ENCODE measurements at regions not wholly inside any gene's neighbourhood (a gene's known extent, or its start where the extent isn't known, plus 50 kb on each side); places are given as distances from the start of the nearest gene placed in this dataset.

- Histone ChIP-seq H3K27me3 (no peaks in the 10 kb centered on the region), H3K36me3 (no peaks in the 10 kb centered on the region), H3K27ac (replicated peaks in 1 of 4) (no peak overlapping the region), H3K4me3 (no peak overlapping the region), H3K4me1 (no peaks in the 10 kb centered on the region), H3K9me3 (no peaks in the 10 kb centered on the region)
- no peak for DNase-seq (ENCODE audit: extremely low spot score)
- intact Hi-C loops (cut with DNase I): no loop called here
- TF ChIP-seq EP300 (IDR thresholded peaks at IDR 0.05): no peak
- no peak for TF ChIP-seq POLR2A (IDR thresholded peaks at IDR 0.05; ENCODE audit: low read depth)
- TF ChIP-seq CTCF (IDR thresholded peaks at IDR 0.05): no peak
- TF ChIP-seq POLR2AphosphoS5 (IDR thresholded peaks at IDR 0.05): no peak
- 100% methylated on average over 3 of the region's 3 CpGs for WGBS
Measured at GRCh38 chr20:11814267-11814666, 103.4 kb upstream of the BTBD3 start.

- no peak for DNase-seq (ENCODE audit: extremely low spot score)
- H3K9me3 ChIP-seq: no peaks in the 10 kb centered on the region
- WGBS: 95% methylated on average over 1 of the region's 1 CpG
- TF ChIP-seq CTCF (IDR thresholded peaks at IDR 0.05) (no peak), POLR2A (IDR thresholded peaks at IDR 0.05; ENCODE audit: low read depth) (no peak), POLR2AphosphoS5 (IDR thresholded peaks at IDR 0.05) (no peak), EP300 (IDR thresholded peaks at IDR 0.05) (no peak)
- peaks cover 0 to 14% (median 14%) of the 10 kb centered on the region in 4 donors for H3K4me1 ChIP-seq
- intact Hi-C loops (cut with DNase I): no loop called here
- no peak overlapping the region for H3K27ac ChIP-seq (replicated peaks in 1 of 4)
- H3K27me3 ChIP-seq: no peaks in the 10 kb centered on the region
- H3K36me3 ChIP-seq: no peaks in the 10 kb centered on the region
- no peak overlapping the region for H3K4me3 ChIP-seq
Measured at GRCh38 chr20:11820838-11821237, 96.9 kb upstream of the BTBD3 start.

- DNase-seq (ENCODE audit: extremely low spot score): no peak
- Histone ChIP-seq H3K27me3 (no peaks in the 10 kb centered on the region), H3K27ac (replicated peaks in 1 of 4) (no peak overlapping the region), H3K4me1 (peaks cover 0 to 14% (median 14%) of the 10 kb centered on the region in 4 donors), H3K4me3 (no peak overlapping the region), H3K9me3 (no peaks in the 10 kb centered on the region), H3K36me3 (no peaks in the 10 kb centered on the region)
- intact Hi-C loops (cut with DNase I): no loop called here
- no peak for TF ChIP-seq POLR2AphosphoS5 (IDR thresholded peaks at IDR 0.05)
- no peak for TF ChIP-seq EP300 (IDR thresholded peaks at IDR 0.05)
- TF ChIP-seq CTCF (IDR thresholded peaks at IDR 0.05): no peak
- no peak for TF ChIP-seq POLR2A (IDR thresholded peaks at IDR 0.05; ENCODE audit: low read depth)
- WGBS: 13% methylated on average over 2 of the region's 2 CpGs
Measured at GRCh38 chr20:11822540-11822794, 95.2 kb upstream of the BTBD3 start.

GRCh38 chr20:11826334-11826733, 91.4 kb upstream of the BTBD3 start:
- TF ChIP-seq POLR2A (IDR thresholded peaks at IDR 0.05; ENCODE audit: low read depth) (no peak), EP300 (IDR thresholded peaks at IDR 0.05) (no peak), CTCF (IDR thresholded peaks at IDR 0.05) (no peak), POLR2AphosphoS5 (IDR thresholded peaks at IDR 0.05) (no peak)
- DNase-seq (ENCODE audit: extremely low spot score): no peak
- intact Hi-C loops (cut with DNase I): no loop called here
- Histone ChIP-seq H3K4me3 (no peak overlapping the region), H3K27me3 (peaks cover 0 to 3% (median 0%) of the 10 kb centered on the region in 4 donors), H3K9me3 (no peaks in the 10 kb centered on the region), H3K4me1 (peaks cover 0 to 14% (median 14%) of the 10 kb centered on the region in 4 donors), H3K27ac (replicated peaks in 1 of 4) (no peak overlapping the region), H3K36me3 (no peaks in the 10 kb centered on the region)
- WGBS: 66% methylated on average over 4 of the region's 4 CpGs

GRCh38 chr20:11832397-11832796, 85.3 kb upstream of the BTBD3 start:
- intact Hi-C loops (cut with DNase I): no loop called here
- 78% methylated on average over 1 of the region's 1 CpG for WGBS
- Histone ChIP-seq H3K36me3 (no peaks in the 10 kb centered on the region), H3K9me3 (no peaks in the 10 kb centered on the region), H3K27ac (replicated peaks in 1 of 4) (no peak overlapping the region), H3K27me3 (peaks cover 0 to 3% (median 0%) of the 10 kb centered on the region in 4 donors), H3K4me1 (no peaks in the 10 kb centered on the region), H3K4me3 (no peak overlapping the region)
- no peak for TF ChIP-seq POLR2AphosphoS5 (IDR thresholded peaks at IDR 0.05)
- no peak for TF ChIP-seq POLR2A (IDR thresholded peaks at IDR 0.05; ENCODE audit: low read depth)
- no peak for TF ChIP-seq CTCF (IDR thresholded peaks at IDR 0.05)
- no peak for TF ChIP-seq EP300 (IDR thresholded peaks at IDR 0.05)
- DNase-seq (ENCODE audit: extremely low spot score): no peak
